ENCODE measurements at regions not wholly inside any gene's neighbourhood (a gene's known extent, or its start where the extent isn't known, plus 50 kb on each side); places are given as distances from the start of the nearest gene placed in this dataset.

DNA sequence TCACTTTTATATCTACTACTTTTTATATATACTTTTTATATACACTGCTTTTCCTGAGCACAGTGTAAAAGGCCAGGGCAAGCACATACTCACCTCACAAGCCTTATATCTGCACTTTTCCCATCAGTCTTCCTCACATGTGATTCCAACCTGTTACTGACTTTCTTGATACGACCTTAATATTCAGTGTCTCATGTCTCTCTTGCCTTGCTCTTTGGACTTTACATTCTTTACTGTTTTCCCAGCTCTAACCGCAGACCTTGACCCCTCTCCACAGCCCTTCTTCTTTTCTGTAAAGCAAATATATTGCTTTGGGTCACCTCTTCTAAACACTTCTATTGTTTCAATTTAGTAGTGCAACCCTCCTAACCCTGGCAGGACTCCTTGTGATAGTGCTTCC is 353.1 kb upstream of the ANO5 start:
- no peak for DNase-seq

DNA sequence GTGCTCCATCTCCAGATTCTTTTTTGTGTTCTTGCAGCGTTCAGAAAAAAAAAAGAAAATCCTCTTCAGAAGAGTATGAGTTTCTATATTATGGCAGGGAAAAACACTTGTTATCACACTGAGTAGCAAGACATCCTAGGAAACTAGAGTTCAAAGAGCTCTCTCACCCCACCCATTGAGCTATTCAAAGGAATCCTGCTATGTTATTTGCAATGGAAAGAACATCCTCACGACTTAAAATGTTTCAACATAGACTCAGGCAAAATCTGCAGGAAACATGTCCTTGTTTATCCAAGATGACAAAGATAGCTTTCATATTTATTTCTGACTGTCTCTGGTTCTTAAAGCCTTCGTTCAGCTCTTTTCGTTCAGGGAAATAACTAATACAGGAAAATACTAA is 331.6 kb upstream of the ANO5 start:
- no peak for DNase-seq

DNA sequence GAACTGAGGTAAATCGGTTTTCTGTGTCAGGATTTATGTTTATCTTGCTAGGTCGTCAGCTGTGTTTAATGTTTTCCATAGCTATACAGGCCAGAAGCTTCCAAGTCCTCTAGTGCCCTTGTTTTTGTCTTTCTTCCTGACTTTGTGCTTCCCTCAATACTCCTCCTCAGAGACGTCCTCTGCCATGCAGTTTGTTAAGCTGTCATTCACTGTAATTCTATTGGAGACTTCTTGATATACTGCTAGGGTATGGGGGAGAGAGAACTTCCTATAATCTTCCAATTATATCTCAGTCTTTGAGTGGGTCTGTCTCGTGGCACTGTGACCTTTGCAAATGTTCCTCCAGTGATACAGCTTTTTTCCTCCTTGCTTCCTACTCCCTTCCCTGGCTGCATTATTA is 327.3 kb upstream of the ANO5 start:
- no peak for DNase-seq

DNA sequence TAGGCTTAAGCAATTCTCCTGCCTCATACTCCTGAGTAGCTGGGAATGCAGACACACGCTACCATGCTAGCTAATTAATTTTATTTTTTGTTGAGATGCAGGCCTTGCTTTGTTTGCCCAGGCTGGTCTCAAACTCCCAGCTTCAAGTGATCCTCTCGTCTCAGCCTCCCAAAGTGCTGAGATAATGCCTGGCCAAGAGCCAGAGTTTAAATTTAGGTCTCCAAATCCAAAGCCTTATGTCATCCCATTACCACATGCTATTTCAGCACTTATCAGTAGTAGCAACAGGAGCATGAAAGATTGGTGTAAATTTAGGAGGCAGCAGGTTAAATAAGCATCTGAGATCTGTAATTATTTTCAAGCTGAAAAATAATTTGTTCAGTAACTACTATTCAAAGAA is 326.1 kb upstream of the ANO5 start:
- DNase-seq, result no peak

DNA sequence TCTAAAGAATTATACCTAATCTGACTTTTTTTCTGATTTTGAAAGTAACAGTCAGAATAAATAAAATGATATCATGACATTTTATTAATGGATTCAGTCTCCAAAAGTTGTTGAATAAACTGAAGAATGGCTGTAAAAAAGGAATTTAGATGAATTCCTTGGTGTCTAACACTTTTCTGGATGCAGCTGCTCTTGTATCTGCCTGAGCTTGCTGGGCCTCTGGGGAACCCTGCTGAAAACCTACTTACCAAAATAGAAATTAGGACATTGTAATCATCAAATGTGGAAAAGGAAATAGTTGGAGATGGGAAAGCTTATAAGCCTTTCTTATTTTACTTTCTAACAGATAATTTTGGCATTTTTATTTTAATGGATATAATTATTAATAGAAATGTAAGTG is 315.7 kb upstream of the ANO5 start:
- no peak for DNase-seq

DNA sequence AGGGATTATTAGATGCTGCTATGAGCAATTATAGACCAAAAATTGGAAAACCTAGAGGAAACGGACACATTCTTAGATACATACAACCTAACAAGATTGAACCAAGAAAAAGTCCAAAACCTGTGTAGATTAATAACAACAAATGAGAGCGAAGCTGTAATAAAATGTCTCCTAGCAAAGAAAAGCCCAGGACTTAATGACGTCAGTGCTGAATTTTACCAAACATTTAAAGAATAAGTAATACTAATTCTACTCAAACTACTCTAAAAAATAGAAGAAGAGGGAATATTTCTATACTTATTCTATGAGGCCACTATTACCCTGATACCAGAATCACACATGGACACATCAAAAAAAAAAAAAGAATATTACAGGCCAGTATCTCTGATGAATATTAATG is 309.5 kb upstream of the ANO5 start:
- DNase-seq, result no peak

DNA sequence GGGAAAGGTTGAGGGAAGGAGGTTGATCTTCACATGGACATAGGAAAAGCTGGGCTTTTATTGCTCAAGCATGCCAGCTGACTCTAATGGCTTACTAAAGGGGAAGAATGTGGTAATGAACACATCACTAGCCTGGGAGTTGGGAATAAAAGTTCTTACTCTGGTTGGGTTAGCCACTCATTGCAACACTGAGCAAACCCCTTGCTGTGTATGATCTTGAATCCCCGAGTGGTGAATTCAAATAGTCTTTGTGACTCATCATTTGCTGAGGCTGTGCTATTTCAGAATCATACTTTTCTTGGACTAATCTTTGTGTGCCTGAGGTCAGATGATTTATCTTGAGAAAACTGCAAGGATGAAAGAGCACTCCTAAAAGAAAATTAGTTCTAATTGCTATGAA is 304.1 kb upstream of the ANO5 start:
- no peak for DNase-seq

DNA sequence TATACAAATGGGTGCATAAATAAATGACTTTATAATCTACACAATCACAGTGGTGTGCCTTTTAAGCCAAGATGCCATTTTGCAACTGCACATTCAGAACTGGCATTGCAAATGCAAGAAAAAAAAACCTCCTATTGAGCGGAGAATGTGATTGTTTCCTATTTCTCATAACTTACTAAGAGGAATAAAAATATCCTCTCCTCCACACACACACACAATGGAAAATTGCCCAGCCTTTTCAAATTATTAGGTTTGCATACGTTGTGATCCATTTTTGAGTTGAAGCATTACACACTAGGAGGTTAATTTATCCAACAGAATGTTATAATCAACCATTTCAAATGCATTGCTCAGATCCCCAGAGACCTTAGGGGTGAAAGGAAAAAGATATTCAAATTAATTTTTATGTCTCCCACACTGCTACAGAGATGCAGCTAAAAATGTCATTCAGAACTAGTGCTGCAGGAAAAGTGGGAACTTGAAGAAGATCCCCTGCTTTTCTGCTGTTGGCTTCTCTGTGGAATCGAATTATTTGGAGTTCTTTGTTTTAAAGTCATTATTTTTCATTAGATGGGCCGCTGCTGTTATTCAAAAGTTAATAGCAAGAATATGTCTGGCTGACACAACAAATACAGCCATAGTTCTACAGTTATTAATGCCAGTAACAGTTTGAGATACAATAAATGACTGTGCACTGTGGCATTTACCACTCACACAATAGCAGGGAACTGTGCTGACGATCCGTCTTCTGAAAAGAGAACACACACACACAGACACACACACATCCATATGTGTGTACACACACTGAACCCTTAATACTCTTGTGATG is 299.9 kb upstream of the ANO5 start:
- no peak for DNase-seq

DNA sequence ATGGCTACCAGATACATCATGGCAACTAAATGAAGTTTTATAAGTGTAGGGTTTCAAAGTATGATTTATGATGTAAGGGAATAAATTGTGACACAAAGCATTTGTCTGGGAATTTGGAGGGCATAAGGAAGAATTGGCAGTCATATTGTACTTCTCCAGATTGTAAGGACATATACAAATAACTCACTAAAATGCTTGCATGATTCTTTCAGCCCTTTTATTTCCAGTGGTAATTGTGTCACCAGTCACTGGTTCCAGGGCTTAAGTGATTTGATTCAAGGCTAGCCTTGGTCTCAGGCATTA is 299.4 kb upstream of the ANO5 start:
- DNase-seq, result no peak

DNA sequence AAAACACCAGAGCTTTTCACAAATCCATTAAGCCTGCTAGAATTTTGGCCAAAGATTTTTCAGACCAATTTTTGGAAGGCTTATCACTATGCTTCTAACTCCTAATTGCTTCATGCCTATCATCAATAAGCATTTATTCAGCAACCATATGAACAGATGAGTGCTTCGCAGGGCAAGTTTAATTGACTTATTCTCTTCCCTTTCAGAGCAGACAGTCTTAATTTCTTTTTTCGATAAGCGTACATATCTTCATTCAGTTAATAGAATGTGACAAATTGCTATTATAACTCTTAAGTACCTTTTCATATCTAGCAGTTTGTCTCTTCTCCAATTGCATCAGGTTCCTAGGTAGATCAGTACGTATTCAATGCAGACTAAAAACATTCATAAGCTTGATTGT is 298.4 kb upstream of the ANO5 start:
- no peak for DNase-seq

DNA sequence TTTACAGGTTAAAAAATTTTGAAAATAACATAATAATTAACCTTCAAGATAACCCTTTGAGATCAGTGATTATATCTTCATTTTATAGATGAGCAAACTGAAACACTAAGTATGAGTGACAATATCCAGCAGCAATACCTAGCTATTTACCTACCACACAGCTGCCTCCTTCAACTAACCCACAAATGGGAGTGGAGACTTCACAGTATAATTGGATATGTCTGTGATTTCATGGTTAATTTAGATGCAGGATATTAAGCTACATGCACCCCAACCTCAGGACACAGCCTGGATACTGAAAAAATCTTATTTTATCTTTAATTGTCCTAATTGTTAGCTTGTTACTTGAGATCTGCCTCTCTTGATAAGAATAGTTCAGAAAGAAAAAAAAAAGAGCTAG is 297.2 kb upstream of the ANO5 start:
- DNase-seq, result no peak

DNA sequence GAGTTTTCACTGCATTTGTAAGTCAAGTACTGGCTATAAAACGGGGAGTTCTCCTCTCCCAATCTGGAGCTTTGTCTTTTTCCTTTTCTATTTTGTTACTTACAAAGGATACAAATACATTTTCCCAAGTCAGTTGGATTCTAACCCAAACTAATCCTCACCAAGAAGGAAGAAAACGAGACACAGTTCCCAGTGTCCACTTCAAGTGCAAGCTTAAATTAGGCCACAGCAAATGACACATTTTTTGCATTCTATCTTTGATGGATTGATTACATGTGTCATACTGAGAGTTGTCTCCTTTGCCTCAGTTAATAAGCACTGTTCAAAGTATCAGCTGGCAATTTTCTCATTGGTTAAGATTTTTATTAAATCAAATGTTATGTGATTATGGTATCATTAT is 296.7 kb upstream of the ANO5 start:
- no peak for DNase-seq

DNA sequence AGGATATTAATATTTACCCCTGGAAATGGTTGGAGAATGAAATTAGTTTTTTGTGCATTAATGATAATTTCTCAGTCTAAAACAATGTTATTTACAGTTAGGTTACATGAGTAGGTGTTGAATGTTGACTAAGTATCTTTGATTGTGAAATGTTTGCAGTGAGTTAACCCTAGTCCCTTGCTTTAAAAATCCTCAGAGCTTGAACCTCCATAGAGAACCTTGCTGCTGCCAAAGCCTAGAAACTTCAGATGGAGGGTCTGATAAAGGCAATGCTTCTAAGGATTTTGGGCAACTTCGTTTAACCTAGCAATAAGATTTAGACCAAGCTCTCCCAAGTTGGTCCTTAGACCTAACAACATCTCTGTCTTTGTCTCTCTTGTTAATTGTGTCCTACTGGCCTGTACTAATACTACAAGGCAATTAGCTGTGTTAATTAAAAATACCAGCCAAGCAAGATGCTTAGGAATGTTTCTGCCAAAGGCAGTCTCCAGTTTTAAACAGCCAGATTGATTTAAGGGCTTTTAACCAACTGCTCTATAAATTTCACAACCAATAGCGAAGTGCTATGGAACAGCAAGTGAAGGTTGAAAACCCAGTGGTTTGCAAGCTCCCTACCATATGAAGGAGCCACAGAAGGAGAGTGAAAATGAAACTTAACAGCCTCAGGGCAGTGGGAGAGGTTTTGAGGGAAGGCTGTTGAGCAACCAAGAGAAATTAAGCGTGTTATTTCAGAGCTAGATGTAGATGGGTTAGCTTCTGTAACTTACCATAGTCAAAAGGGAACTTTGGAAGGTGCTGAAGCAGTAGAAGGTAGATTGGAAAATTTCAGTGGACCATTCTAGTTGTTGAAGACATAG is 295.9 kb upstream of the ANO5 start:
- DNase-seq, result no peak

DNA sequence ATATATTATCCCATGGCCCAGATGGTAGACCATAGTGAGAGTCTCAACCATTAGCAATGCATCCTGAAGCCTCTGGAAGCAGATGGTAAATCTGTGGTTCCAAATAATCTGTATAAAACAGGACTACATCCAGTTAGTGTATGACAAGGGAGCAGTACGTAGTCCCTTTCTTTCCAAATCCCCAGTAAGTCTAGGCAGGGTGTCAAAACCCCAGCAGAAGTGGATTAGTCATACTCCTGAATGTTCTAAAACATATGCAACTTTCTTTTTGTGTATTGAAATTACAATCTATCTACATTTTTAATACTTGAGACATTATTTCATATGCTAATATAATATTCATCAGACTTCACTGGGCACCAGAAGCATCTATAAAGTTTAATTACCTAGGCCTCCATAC is 295.1 kb upstream of the ANO5 start:
- DNase-seq, result no peak

DNA sequence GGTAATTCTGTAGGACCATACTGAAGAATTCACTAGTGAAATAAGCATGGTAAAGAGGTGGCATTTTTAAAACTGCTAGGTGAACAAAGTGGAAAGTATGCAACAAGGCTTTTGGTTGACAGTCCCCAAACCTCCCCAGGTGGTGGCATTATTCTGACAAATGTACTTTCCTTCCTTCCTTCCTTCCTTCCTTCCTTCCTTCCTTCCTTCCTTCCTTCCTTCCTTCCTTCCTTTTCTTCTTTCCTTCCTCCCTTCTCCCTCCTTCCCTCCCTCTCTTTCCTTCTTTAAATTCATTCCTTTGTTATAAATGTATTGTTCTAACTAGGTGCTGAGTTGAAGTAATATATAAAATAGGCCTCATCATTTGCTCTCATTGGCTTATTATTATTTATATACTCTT is 284.7 kb upstream of the ANO5 start:
- DNase-seq, result no peak

DNA sequence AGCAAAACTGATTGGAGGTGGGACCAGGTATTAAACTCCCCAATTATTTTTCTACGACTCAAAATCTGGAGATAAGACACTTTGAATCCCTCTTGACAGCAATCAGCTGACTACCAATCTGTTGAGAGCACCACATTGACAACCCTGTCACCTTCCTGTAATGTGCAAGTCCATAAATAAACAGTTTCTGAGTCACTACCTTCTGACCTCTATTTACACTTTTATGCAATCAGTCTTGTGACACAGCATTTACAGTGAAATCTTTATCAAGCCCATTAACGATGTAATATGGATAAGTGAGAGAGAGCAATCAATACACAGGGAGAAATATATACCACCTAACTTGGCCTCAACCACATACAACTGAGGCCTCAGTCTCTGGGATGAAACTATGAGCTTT is 283.7 kb upstream of the ANO5 start:
- DNase-seq, result no peak

DNA sequence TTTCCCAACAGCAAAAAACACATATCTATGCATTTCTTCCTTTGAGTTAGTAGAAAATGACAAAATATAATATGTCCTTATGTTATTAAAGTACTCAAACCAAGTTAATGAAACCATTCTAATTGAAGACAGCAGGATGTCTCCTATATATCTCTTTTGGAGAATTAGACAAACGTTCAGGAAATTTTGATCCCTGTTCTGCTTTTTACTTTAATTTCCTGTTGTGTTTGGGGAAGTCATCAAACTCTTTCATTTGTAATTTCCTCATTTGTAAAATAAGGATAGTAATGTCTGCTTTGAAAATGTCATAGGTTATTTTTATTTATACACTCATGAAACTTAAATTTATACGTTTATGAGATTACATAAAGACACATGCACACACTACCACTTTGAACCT is 281.8 kb upstream of the ANO5 start:
- no peak for DNase-seq

DNA sequence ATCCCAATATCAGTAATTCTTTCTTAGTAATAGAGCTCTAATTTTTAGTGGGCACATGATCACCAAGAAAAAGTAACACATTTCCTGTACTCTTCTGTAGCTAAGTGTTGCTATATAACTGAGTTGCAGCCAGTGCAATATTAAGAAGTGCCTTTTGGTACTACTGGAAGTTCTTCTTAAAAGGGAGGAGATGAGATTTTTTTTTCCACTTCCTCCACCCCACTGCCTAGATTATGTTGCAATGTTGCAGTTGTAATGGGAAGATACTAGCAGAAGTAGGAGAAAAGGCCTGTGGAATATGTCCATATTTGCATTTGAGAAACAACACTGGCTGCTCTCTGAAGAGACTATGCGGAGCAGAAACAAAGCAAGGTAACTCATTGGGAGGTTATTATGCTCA is 280.6 kb upstream of the ANO5 start:
- DNase-seq, result no peak

DNA sequence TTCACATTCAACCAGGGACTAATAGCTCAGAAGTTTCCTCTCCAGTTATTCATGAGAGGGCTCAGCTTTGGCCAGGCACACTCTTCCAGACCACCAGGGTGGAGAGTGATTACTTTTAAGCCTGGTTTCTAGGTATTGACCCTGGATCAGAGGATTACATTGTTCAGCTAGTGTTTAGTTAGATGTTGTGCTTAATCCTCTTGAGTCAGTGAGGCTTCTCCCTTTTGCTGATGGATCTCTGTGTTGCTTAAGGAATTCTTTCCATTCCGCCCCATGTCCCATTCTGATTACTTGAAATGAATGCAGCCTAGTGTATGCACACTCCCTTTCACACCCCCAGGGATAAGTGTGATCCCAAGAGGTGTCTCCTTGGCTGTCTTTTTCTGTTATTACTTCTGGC is 271.7 kb upstream of the ANO5 start:
- DNase-seq, result no peak

DNA sequence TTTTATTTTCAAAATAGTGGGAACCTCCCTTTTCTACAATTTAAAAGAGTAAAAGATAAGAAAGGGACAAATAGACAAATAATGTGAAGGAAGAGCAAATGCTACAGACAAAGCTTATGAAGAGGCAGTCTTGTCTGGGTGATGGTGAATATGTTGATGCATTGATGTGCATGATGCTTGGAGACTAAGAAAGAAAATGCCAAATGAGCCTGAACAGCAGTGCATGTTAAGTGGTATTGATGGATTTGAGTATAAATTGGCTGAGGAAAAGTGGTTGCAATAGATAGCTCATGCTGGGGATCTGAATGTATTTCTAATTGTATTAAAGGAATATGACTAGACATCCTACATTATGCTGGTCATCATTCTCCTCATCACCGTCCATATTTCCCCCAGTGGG is 268.6 kb upstream of the ANO5 start:
- no peak for DNase-seq

DNA sequence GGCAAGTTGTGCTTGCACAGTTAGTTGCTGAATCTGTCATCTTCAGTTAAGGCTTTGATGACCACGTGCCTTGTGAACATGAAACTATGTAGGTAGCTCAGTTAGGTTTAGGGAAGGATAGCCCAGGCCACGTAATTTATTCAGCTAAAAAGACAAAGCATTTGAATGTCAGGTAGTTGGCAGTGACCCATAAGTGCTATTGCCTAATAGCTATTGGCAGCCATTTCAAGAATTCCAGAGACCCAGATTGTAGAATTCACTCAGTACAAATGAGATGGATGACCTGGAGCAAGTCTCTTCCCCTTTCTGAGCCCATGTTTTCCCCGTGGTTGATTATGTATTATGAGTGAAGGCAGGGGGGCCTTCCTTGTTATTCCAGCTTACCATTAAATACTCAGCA is 265.3 kb upstream of the ANO5 start:
- DNase-seq, result no peak

DNA sequence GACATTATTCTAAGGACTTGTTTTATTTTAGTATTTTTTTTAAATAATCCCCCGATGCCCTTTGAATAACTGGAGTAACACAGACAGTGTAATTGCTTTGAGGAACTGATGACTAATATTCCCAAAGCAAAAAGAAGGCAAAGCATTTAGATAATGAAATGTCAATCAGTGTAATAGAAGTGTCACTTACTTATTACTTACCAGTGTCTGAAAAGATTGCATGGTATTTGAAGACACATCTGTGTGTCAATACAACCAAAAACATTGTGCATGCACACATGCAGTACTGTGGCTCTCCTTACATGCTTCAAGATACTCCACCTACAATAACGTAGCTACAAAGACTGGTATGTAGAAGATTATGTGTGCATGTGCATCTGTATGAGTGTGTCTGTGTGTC is 264.0 kb upstream of the ANO5 start:
- DNase-seq, result no peak

DNA sequence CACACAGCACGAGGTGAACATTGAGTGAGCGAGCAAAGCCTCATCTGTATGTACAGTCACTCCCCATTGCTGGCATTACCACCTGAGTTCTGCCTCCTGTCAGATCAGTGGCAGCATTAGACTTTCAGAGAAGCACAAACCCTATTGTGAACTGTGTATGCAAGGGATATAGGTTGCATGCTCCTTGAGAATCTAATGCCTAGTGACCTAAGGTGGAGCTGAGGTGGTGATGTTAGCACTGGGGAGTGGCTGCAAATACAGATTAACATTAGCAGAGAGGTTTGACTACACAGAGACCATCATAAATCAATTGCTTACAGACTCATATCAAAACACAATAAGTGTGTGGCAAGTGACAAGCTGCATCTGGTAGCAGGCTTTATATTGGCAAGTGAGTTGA is 262.5 kb upstream of the ANO5 start:
- DNase-seq, result no peak

DNA sequence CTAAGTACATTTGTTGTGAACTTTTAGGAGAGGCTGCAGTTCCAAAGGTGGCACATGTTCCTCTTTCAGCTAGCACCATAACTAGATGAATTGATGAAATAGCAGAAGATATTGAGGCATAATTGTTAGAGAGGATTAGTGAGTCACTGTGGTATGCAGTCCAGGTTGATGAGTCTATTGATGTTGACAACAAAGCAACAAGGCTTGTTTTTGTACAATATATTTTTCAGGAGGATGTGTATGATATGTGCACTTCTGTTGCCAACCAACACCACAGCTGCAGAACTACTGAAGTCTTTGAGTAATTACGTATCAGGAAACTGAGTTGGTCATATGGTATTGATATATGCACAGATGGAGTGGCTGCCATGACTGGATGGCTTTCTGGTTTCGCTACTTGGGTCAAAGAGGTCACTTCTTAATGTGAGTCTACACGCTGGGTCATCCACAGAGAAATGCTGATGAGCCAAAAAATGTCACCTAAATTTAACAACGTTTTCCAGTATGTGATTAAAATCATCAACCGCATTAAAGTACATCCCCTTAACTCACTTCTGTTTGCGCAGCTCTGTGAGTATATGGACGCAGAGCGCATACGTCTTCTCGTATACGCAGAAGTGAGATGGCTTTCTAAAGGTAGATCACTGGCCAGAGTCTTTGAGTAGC is 261.3 kb upstream of the ANO5 start:
- DNase-seq, result no peak

All from femur (tissue), 1 donor.